Activated T-cell treated with anti-CD3 and anti-CD28 coated beads for 48 hours (primary cell): ENCODE measurements at regions not wholly inside any gene's neighbourhood (a gene's known extent, or its start where the extent isn't known, plus 50 kb on each side); places are given as distances from the start of the nearest gene placed in this dataset.

Experiments
- DNase-seq: peaks from one replicate; pipeline ENCODE4 v3.0.0-alpha.2; 2020; ENCODE audit warnings: low read depth

- no peak for DNase-seq
These were observed 318.3 kb upstream of the WWC1 start for GRCh38 chr5:167973126-167973525.

GRCh38 chr5:167984951-167985350, 306.5 kb upstream of the WWC1 start:
- DNase-seq = no peak

GRCh38 chr5:167985373-167985772, 306.1 kb upstream of the WWC1 start:
- no peak for DNase-seq

- DNase-seq = no peak
These were observed 303.8 kb upstream of the WWC1 start for GRCh38 chr5:167987490-167988280.

- DNase-seq = no peak
These were observed 298.6 kb upstream of the WWC1 start for GRCh38 chr5:167992868-167993267.

- DNase-seq = no peak
These were observed 297.7 kb upstream of the WWC1 start for GRCh38 chr5:167993771-167994170.

GRCh38 chr5:167995844-167996425, 295.5 kb upstream of the WWC1 start:
- DNase-seq = no peak

GRCh38 chr5:167998148-167998767, 293.2 kb upstream of the WWC1 start:
- DNase-seq = no peak

- no peak for DNase-seq
These were observed 292.3 kb upstream of the WWC1 start for GRCh38 chr5:167999182-167999581.

- no peak for DNase-seq
These were observed 290.1 kb upstream of the WWC1 start for GRCh38 chr5:168001318-168001717.

GRCh38 chr5:168002116-168002515, 289.3 kb upstream of the WWC1 start:
- no peak for DNase-seq

GRCh38 chr5:168005093-168005492, 286.4 kb upstream of the WWC1 start:
- DNase-seq = no peak

- DNase-seq = no peak
These were observed 285.5 kb upstream of the WWC1 start for GRCh38 chr5:168005936-168006335.

GRCh38 chr5:168006456-168007130, 284.9 kb upstream of the WWC1 start:
- DNase-seq = no peak

GRCh38 chr5:168007286-168007685, 284.2 kb upstream of the WWC1 start:
- DNase-seq = no peak

GRCh38 chr5:168008555-168008954, 282.9 kb upstream of the WWC1 start:
- DNase-seq = no peak

- no peak for DNase-seq
These were observed 280.3 kb upstream of the WWC1 start for GRCh38 chr5:168011096-168011495.

- DNase-seq = no peak
These were observed 279.4 kb upstream of the WWC1 start for GRCh38 chr5:168012006-168012405.

GRCh38 chr5:168013546-168013945, 277.9 kb upstream of the WWC1 start:
- DNase-seq = no peak

GRCh38 chr5:168014433-168015123, 276.9 kb upstream of the WWC1 start:
- no peak for DNase-seq

- DNase-seq = no peak
These were observed 275.9 kb upstream of the WWC1 start for GRCh38 chr5:168015506-168015905.

GRCh38 chr5:168017313-168017712, 274.1 kb upstream of the WWC1 start:
- DNase-seq = no peak
